ENCODE measurements at regions not wholly inside any gene's neighbourhood (a gene's known extent, or its start where the extent isn't known, plus 50 kb on each side); places are given as distances from the start of the nearest gene placed in this dataset.
"Not testable (repeated sequence)": the region's sequence is repeated elsewhere in the genome, so short reads cannot be mapped to it uniquely, and the experiment has no call there.

GRCh38 chr16:16488919-16489318 lies 110.0 kb downstream of the NPIPA7 start:
- not testable (repeated sequence) for TF ChIP-seq CTCF, EP300 (IDR thresholded peaks at IDR 0.05)
